Tibial nerve (tissue), 4 donors: ENCODE measurements at regions not wholly inside any gene's neighbourhood (a gene's known extent, or its start where the extent isn't known, plus 50 kb on each side); places are given as distances from the start of the nearest gene placed in this dataset.
"Not testable (repeated sequence)": the region's sequence is repeated elsewhere in the genome, so short reads cannot be mapped to it uniquely, and the experiment has no call there.

ENCODE experiments used
- DNase-seq, 2 donors: peaks; one replicate each; pipeline ENCODE4 v3.0.0-alpha.2; 2019; ENCODE audit warnings: low spot score in 2 of 2
- H3K27ac ChIP-seq, 4 donors: fragments of 200-600 bp; sonication (generic) in 3 of 4; one replicate each; pipeline ENCODE4 v1.5.1; 2017 to 2019; ENCODE audit warnings: mild to moderate bottlenecking in 1 of 4
- H3K27me3 ChIP-seq, 2 donors: fragments of 200-600 bp; sonication (generic) in 1 of 2; one replicate each; pipeline versions ENCODE4 v1.5.1 to v1.6.0; 2017 to 2019
- H3K36me3 ChIP-seq, 3 donors: fragments of 200-600 bp; sonication (generic); one replicate each; pipeline ENCODE4 v1.5.1; 2018 to 2019
- H3K4me1 ChIP-seq, 4 donors: fragments of 200-600 bp; sonication (generic) in 3 of 4; one replicate each; pipeline ENCODE4 v1.5.1; 2017 to 2019
- H3K4me3 ChIP-seq, 4 donors: fragments of 200-600 bp; sonication (generic) in 3 of 4; one replicate each; pipeline ENCODE4 v1.5.1; 2017 to 2019; ENCODE audit warnings: mild to moderate bottlenecking in 1 of 4, moderate library complexity in 1 of 4
- H3K9me3 ChIP-seq, 4 donors: fragments of 200-600 bp; sonication (generic) in 3 of 4; one replicate each; pipeline ENCODE4 v1.5.1; 2017 to 2019
- CTCF ChIP-seq, 5 experiments: fragments of 200-600 bp in 3 of 5; fragments of 450-650 bp in 2 of 5; sonication (generic) in 3 of 5; IDR thresholded peaks; one replicate each; pipeline ENCODE4 v1.5.1; 2016 to 2019; ENCODE audit warnings: antibody characterized with exemption in 5 of 5, mild to moderate bottlenecking in 3 of 5, moderate library complexity in 2 of 5
- EP300 ChIP-seq, 2 donors: sonication (generic); formaldehyde crosslinking; IDR thresholded peaks; one replicate each; pipeline ENCODE4 v1.6.1; 2017; ENCODE audit warnings: antibody characterized with exemption in 2 of 2, mild to moderate bottlenecking in 1 of 2
- POLR2A ChIP-seq, 2 donors: fragments of 450-650 bp; IDR thresholded peaks; one replicate each; pipeline ENCODE4 v1.6.1; 2017; ENCODE audit warnings: antibody characterized with exemption in 2 of 2, mild to moderate bottlenecking in 2 of 2, moderate library complexity in 2 of 2
- WGBS, 2 donors: methylation state at CpG; one replicate each; pipeline ENCODE4 v1.1.5; 2018; 5-methylcytosine and 5-hydroxymethylcytosine counted together

GRCh38 chr6:81892891-81893290, 140.4 kb upstream of the TENT5A start:
- no peak for TF ChIP-seq EP300 (IDR thresholded peaks at IDR 0.05)
- no peak for TF ChIP-seq CTCF (IDR thresholded peaks at IDR 0.05)
- TF ChIP-seq POLR2A (IDR thresholded peaks at IDR 0.05): no peak
- Histone ChIP-seq H3K27ac (peak overlapping the region in 1 of 4 donors; percentile 79), H3K4me3 (no peak overlapping the region), H3K4me1 (peaks cover 0 to 42% (median 6%) of the 10 kb centered on the region in 4 donors), H3K27me3 (no peaks in the 10 kb centered on the region), H3K36me3 (no peaks in the 10 kb centered on the region), H3K9me3 (no peaks in the 10 kb centered on the region)
- WGBS, 2 donors: 95% methylated on average over 3 of the region's 3 CpGs
- DNase-seq: no peak

- no peaks in the 10 kb centered on the region for H3K27me3 ChIP-seq
- no peak overlapping the region for H3K27ac ChIP-seq
- no peaks in the 10 kb centered on the region for H3K36me3 ChIP-seq
- no peak for DNase-seq
- H3K9me3 ChIP-seq: no peaks in the 10 kb centered on the region
- TF ChIP-seq EP300 (IDR thresholded peaks at IDR 0.05): no peak
- TF ChIP-seq POLR2A (IDR thresholded peaks at IDR 0.05): no peak
- no peak for TF ChIP-seq CTCF (IDR thresholded peaks at IDR 0.05)
- peaks cover 0 to 32% (median 3%) of the 10 kb centered on the region in 4 donors for H3K4me1 ChIP-seq
- WGBS, 2 donors: 91 to 92% methylated on average over 5 of the region's 5 CpGs
- H3K4me3 ChIP-seq: no peak overlapping the region
Observed at GRCh38 chr6:81891874-81892273, 139.4 kb upstream of the TENT5A start.

GRCh38 chr6:81890846-81891245, 138.4 kb upstream of the TENT5A start:
- H3K27ac ChIP-seq: peak overlapping the region in 1 of 4 donors; percentile 11
- no peaks in the 10 kb centered on the region for H3K9me3 ChIP-seq
- H3K4me3 ChIP-seq: no peak overlapping the region
- H3K4me1 ChIP-seq: peaks cover 0 to 22% (median 3%) of the 10 kb centered on the region in 4 donors
- no peak for DNase-seq
- WGBS, 2 donors: 42 to 74% methylated on average over 2 of the region's 2 CpGs
- no peak for TF ChIP-seq POLR2A (IDR thresholded peaks at IDR 0.05)
- H3K27me3 ChIP-seq: no peaks in the 10 kb centered on the region
- H3K36me3 ChIP-seq: no peaks in the 10 kb centered on the region

- Histone ChIP-seq H3K27me3 (no peaks in the 10 kb centered on the region), H3K4me1 (peaks cover 0 to 9% (median under 1%) of the 10 kb centered on the region in 4 donors), H3K9me3 (no peaks in the 10 kb centered on the region), H3K36me3 (no peaks in the 10 kb centered on the region), H3K4me3 (no peak overlapping the region), H3K27ac (no peak overlapping the region)
- DNase-seq: no peak
- no peak for TF ChIP-seq EP300 (IDR thresholded peaks at IDR 0.05)
- TF ChIP-seq POLR2A (IDR thresholded peaks at IDR 0.05): no peak
- TF ChIP-seq CTCF (IDR thresholded peaks at IDR 0.05): no peak
- WGBS, 2 donors: 76 to 79% methylated on average over 6 of the region's 6 CpGs
Observed at GRCh38 chr6:81889377-81890053, 137.0 kb upstream of the TENT5A start.

- H3K27me3 ChIP-seq, H3K9me3 ChIP-seq, H3K36me3 ChIP-seq, H3K4me3 ChIP-seq, H3K27ac ChIP-seq, DNase-seq, H3K4me1 ChIP-seq: not testable (repeated sequence)
- WGBS, 2 donors: 93 to 100% methylated on average over 1 of the region's 1 CpG
Observed at GRCh38 chr6:81886909-81887308, 134.4 kb upstream of the TENT5A start.

GRCh38 chr6:81886157-81886556, 133.7 kb upstream of the TENT5A start:
- Histone ChIP-seq H3K27ac (no peak overlapping the region), H3K4me3 (no peak overlapping the region), H3K36me3 (no peaks in the 10 kb centered on the region), H3K9me3 (no peaks in the 10 kb centered on the region), H3K4me1 (no peaks in the 10 kb centered on the region), H3K27me3 (no peaks in the 10 kb centered on the region)
- 94 to 100% methylated on average over 2 of the region's 2 CpGs for WGBS, 2 donors
- TF ChIP-seq POLR2A (IDR thresholded peaks at IDR 0.05): no peak
- TF ChIP-seq CTCF (IDR thresholded peaks at IDR 0.05): no peak
- TF ChIP-seq EP300 (IDR thresholded peaks at IDR 0.05): no peak
- DNase-seq: no peak
